ENCODE measurements at regions not wholly inside any gene's neighbourhood (a gene's known extent, or its start where the extent isn't known, plus 50 kb on each side); places are given as distances from the start of the nearest gene placed in this dataset.
"Not testable (repeated sequence)": the region's sequence is repeated elsewhere in the genome, so short reads cannot be mapped to it uniquely, and the experiment has no call there.

DNA sequence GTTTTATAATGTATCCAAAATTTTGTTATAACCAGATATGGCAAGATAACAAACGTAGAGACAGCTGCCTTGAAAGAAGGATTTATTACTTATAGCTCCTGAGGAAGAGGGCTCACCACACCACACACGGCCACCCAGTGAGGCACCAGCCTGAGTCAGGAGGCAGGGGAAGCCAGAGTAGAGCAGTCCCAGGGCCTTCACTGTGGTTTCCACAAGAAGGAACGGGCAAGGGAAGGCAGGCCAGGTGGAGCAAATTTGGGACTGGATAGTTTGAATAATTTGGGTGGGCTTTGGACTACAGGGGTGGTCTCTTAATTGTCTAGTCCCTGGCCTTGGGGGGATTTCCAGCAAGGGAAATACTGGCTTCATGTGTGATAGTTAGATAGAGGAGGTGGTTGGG lies 72.5 kb downstream of the RRAGC start:
- in situ Hi-C loops (cut with HindIII; ENCODE audit: low sequenced_read_pairs) = no loop called here

DNA sequence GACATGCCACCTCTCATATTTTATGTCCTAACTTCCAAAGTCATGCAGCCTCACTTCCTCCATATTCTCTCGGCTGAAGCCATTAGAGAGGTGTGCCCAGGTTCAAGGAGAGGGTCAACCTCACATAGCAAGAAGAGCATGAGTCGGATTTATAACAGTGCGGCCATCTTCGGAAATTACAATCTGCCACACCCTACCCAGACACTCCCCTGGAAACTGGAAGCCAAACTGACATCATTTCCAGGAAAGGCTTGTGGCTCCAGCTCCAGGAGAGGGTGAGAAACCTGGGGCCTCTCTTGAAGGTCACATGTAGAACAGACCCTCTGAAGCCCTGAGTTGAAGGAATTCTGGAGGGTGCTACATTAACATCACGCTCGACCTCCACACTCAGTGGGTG lies 73.5 kb downstream of the RRAGC start:
- in situ Hi-C loops (cut with HindIII; ENCODE audit: low sequenced_read_pairs) = no loop called here

GRCh38 chr1:38785285-38786039 lies 74.1 kb downstream of the RRAGC start:
- in situ Hi-C loops (cut with HindIII; ENCODE audit: low sequenced_read_pairs) = no loop called here

- in situ Hi-C loops (cut with HindIII; ENCODE audit: low sequenced_read_pairs) = no loop called here
Observed at GRCh38 chr1:38784452-38785284, 74.9 kb downstream of the RRAGC start.

DNA sequence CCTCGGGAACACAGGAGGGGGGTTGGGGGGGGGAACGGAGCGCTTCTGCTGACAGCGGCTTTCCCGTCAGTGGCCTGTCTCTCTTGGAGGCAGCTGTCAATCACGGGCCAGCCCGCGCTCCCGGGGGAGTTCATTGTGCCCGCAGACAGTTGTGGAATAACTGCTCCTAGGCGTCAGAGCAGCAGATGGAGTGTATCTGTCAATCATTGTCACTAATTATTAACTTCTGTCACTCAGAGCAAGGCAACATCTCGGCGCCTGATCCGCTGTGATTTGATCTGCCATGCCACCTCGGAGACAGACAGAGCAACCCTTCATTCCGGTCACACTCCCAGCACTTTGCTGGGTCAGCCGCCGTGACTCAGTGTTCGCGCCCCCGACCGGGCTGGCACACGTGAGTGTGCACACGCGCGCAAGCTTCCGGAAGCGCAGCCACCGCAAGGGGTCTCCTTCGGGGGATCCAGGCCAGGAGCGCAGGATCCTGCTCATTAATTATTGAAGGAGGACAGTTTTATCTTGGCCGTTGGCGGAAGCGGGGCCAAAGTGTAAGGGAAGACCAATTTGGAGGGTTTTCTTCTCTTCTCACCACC lies 75.8 kb downstream of the RRAGC start:
- in situ Hi-C loops (cut with HindIII; ENCODE audit: low sequenced_read_pairs) = no loop called here

GRCh38 chr1:38781872-38782617 lies 77.5 kb downstream of the RRAGC start:
- in situ Hi-C loops (cut with HindIII; ENCODE audit: low sequenced_read_pairs) = no loop called here

GRCh38 chr1:38780133-38780532 lies 79.4 kb downstream of the RRAGC start:
- in situ Hi-C loops (cut with HindIII; ENCODE audit: low sequenced_read_pairs) = no loop called here

- in situ Hi-C loops (cut with HindIII; ENCODE audit: low sequenced_read_pairs) = no loop called here
Observed at GRCh38 chr1:38779491-38779890, 80.1 kb downstream of the RRAGC start.

DNA sequence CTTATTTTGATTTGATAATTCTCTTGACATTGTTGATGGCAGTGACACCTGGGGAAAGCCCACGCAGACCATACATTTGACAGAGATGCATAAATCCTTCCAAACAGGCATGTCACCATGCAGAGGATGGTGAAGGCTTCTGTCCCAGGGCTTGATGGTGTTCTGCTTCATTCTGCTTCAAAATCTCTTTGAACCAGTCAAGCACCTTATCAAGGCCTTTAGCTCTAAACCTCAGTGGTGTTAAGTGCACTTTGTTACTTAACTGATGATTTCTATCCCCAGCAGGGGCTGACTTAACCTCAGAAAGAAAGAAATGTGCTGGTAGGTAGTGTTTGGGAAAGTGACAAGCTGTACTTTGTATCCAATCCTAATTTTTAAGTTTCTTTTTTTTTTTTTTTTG lies 81.1 kb downstream of the RRAGC start:
- in situ Hi-C loops (cut with HindIII; ENCODE audit: low sequenced_read_pairs) = no loop called here

DNA sequence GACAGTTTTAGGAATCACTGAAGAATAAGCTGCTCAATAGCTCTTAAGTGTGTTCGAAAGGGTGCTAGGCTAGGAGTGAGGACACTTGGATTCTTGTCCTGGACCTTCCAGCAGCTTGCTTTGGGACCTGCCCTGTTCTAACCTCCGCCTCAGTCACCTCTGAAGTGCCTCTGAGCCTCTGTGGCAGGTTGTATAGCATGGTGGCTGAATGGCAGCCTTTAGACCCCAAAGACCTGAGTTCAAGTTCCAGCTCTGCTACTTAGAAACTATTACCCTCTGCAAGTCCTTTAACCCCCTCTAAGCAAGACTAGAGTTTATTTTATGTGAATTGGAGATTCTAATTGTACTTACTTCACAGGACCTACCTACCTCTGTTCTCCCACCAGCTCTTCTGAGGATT lies 81.5 kb downstream of the RRAGC start:
- in situ Hi-C loops (cut with HindIII; ENCODE audit: low sequenced_read_pairs) = no loop called here

- in situ Hi-C loops (cut with HindIII; ENCODE audit: low sequenced_read_pairs) = no loop called here
Observed at GRCh38 chr1:38777464-38777957, 82.1 kb downstream of the RRAGC start.

DNA sequence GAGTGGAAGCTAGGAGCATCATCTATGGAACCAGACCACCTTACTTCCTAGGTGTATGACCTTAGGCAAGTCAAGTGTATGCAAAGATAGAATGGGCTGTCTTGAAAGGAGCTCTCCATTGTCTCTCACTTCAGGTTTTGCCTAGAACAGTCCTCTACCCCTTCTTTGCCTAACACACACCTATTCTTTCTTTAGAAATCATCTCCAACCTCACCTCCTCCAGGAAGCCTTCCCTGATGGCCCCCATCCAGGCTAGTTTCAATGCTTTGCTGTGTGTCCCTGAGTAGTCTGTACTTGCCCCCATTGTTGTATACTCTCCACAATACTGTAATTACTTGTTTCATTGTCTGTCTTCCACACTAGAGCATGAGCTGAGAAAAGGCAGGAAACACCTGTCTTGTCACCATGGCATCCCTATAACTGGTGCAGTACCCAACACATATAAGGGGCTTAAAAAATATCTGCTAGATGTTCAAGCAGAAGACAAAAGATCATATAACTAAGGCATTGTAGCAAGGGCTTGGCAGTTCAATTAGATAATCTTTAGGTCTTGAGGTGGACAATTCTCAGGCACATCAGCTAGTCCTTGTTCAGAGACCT lies 83.0 kb downstream of the RRAGC start:
- in situ Hi-C loops (cut with HindIII; ENCODE audit: low sequenced_read_pairs) = no loop called here

DNA sequence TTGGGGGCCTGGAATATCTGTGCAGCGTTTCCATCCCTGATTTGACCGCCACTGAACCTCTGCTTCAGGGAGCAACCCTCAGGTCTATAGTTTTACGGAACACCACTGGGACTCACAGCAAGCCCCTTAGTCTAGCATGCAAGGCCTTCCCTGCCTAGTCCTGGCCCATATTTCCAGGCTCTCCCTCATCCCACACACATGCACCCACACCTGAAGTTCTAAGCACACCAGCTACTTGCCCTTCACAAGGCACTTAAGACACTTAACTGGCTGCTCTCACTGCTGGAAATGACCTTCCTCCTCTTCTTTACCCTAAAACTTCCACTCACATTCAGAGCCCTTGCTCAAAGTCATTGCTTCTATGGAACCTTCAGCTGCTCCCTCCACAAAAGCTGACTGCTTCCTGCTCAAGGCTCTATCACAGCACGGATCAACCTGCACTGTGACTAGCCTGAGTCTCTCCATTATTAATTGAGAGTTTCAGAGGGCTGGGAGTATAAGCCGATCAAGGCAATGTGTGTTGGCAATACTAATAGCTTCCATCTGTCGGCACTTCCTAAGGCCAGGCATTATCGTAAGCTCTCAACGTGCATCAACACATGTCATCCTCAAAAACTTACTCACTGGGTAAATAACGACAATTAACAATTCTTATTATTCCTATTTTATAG lies 84.3 kb downstream of the RRAGC start:
- in situ Hi-C loops (cut with HindIII; ENCODE audit: low sequenced_read_pairs) = no loop called here

- in situ Hi-C loops (cut with HindIII; ENCODE audit: low sequenced_read_pairs) = no loop called here
Observed at GRCh38 chr1:38773483-38773882, 86.1 kb downstream of the RRAGC start.

- in situ Hi-C loops (cut with HindIII; ENCODE audit: low sequenced_read_pairs) = no loop called here
Observed at GRCh38 chr1:38772953-38773352, 86.6 kb downstream of the RRAGC start.

GRCh38 chr1:38772026-38772425 lies 87.5 kb downstream of the RRAGC start:
- in situ Hi-C loops (cut with HindIII; ENCODE audit: low sequenced_read_pairs) = no loop called here

- in situ Hi-C loops (cut with HindIII; ENCODE audit: low sequenced_read_pairs) = not testable (repeated sequence)
Observed at GRCh38 chr1:38770516-38771173, 88.9 kb downstream of the RRAGC start.

DNA sequence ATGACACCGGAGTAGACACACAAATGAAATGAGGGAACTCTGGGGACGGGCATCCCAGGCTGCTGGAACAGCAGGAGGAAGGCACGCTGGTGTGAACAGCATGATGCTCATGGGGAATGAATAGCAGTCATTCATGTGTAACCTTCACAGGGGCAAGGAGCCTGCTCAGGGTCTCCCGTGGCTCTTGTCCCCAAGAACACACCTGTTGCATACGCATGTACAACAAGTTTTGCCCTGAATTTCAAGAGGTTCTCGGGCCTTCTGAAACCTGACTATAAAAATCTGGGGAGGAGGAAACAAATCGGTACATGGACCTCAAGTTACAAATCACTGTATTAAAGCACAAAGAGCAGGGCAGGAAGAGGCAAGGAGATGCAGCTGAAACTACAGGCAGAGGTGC lies 93.4 kb downstream of the RRAGC start:
- in situ Hi-C loops (cut with HindIII; ENCODE audit: low sequenced_read_pairs) = no loop called here

DNA sequence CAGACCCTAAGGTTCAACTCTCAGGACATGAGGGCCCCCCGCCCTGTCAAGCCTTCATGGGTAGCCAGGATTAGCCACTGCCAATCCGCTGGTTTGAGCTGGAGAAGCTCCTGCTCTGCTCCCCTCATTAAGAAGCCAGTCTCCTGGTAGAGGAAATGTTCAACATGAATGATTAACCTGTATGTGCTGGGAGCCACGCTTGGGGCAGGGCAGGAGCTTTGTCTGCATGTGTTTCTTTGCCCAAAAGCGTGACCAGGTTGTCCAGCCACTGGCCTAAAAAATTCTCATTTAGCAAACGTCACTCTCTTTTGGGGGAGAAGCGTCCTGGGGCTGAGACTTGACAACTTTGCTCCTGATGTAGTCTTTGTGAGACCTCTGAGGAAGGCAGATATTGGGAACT lies 96.5 kb downstream of the RRAGC start:
- in situ Hi-C loops (cut with HindIII; ENCODE audit: low sequenced_read_pairs) = no loop called here

DNA sequence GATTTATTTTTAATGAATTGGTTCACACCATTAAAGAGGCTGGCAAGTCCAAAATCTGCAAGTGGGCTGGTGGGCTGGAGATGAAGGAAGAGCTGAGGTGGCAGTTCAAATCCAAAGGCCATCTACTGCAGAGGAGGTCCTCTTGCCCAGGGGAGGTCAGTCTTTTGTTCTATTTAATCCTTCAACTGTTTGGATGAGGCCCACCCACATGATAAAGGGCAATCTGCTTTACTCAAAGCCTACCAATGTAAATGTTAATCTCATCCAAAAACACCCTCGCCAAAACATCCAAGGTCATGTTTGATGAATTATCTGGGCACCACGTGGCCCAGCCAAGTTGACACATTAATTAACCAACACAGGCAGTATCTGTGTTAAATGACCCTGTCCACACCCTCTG lies 99.0 kb downstream of the RRAGC start:
- in situ Hi-C loops (cut with HindIII; ENCODE audit: low sequenced_read_pairs) = no loop called here
